ENCODE measurements at regions not wholly inside any gene's neighbourhood (a gene's known extent, or its start where the extent isn't known, plus 50 kb on each side); places are given as distances from the start of the nearest gene placed in this dataset.
"Not testable (repeated sequence)": the region's sequence is repeated elsewhere in the genome, so short reads cannot be mapped to it uniquely, and the experiment has no call there.

DNA sequence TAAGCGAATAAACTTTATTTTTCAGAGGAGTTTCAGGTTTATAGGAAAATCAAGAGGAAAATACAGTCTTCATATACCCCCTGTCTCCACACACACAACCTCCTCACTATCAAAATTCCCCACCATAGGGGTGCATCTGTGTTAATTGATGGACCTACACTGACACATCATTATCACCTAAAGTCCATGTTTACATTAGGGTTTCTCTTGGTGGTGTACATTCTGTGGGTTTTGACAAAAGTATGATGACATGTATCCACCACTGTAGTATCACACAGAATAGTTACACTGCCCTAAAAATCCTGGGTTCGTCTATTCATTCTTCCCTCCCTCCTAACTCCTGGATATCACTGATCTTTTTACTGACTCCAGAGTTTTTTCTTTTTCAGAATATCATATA lies 654.2 kb downstream of the UQCRFS1 start:
- no peak for DNase-seq (ENCODE audit: low read depth)

DNA sequence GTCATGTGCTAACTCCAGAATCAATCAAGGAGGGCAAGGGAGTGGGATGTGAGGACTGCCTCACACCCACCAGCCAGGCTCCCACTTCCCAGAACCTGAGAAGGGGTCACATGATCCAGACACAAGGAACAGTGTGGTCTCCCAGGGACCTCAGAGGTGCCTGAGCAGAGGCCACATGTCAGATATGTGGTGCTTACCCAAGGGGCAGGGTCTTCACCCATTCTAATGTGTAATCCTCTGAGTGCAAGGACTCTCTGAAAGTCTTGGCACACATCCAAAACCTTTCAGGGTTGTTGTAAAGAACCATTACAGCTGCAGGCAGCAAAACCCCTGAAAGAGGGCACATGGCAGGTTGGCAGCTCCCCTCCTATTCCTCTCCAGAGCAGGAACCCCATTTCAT lies 656.6 kb downstream of the UQCRFS1 start:
- DNase-seq (ENCODE audit: low read depth), result no peak

GRCh38 chr19:28555317-28555716 lies 657.6 kb downstream of the UQCRFS1 start:
- DNase-seq (ENCODE audit: low read depth), result no peak

GRCh38 chr19:28554321-28555091 lies 658.4 kb downstream of the UQCRFS1 start:
- DNase-seq (ENCODE audit: low read depth), result no peak

DNA sequence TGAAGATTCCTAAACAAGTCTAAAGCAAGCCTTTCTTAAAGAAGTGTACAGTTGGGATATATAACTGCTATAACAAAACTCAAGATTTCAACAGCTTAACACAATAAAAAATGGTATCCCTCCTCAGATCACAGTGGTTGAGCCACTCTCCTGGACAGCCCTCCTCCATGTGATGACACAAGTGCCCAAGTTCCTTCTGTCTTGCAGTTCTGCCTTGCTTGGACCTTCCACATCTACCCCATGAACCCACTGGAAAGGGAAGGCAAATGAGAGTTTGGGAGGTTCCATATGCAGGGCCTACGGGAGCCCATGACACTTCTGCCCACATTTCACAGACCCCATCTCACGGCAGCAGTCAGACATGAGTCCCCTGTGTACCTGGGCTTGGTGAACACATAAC lies 659.2 kb downstream of the UQCRFS1 start:
- no peak for DNase-seq (ENCODE audit: low read depth)

DNA sequence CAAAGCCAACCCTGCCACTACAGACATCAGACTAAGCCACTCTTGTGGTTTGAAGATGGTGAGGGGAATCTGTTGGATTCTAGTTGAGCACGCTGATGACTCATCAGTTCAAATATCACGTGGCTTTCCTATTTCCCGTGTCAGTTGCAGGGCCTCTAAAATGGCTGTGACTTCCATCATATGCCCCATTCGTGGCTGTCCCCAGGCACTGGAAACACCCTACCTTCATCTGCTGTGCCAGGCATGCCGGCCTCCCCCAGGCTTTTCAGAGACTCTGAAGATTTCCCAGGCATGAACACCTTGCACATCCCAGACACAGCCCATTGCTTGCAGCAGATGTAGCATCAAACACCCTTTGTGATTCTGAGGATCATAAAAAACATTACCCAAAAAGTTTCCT lies 659.9 kb downstream of the UQCRFS1 start:
- no peak for DNase-seq (ENCODE audit: low read depth)

DNA sequence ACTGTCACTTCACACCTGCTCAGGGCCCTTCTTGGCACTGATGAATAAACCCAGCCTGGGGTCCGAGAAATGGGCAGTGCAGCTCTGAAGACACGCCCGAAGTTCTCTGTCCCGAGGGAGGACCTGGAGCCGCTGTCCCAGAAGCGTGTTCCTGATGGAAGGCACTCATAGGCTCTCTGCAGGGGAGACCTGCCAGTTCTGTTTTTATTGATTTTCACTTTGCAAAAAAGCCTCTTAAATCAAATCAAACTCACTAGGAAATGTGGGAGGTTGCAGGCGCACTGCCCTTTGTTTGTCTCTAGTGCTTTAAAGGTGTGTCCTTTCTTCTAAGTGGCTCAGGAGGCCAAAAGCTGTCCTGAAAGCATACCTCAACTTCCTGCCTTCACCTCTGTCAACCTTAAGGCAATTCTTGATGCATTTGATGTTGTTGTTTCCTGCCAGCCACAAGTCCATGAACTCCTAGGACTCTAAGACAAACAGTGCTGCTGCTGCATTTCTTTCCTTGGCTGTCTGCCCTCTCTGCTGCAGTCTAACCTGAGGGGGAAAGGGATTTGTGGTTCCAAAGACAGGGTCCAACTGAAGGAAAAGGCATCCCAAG lies 663.2 kb downstream of the UQCRFS1 start:
- no peak for DNase-seq (ENCODE audit: low read depth)

- DNase-seq (ENCODE audit: low read depth), result no peak
Measured at GRCh38 chr19:28546148-28546685, 666.7 kb downstream of the UQCRFS1 start.

DNA sequence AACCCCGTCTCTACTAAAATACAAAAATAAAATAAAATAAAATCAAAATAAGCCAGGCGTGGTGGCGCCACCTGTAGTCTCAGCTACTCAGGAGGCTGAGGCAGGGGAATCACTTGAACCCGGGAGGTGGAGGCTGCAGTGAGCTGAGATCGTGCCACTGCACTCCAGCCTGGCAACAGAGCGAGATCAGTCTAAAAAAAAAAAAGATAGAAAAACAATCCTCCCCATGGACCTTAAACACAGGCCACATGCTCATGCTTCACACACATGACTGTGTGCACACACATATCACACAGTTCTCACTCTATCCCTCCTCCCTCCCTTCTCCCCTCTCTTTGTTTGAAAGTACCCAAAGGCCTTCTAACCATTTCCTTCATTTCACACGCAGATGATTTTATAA lies 667.6 kb downstream of the UQCRFS1 start:
- DNase-seq (ENCODE audit: low read depth), result not testable (repeated sequence)

- no peak for DNase-seq (ENCODE audit: low read depth)
Measured at GRCh38 chr19:28544451-28545261, 668.3 kb downstream of the UQCRFS1 start.

DNA sequence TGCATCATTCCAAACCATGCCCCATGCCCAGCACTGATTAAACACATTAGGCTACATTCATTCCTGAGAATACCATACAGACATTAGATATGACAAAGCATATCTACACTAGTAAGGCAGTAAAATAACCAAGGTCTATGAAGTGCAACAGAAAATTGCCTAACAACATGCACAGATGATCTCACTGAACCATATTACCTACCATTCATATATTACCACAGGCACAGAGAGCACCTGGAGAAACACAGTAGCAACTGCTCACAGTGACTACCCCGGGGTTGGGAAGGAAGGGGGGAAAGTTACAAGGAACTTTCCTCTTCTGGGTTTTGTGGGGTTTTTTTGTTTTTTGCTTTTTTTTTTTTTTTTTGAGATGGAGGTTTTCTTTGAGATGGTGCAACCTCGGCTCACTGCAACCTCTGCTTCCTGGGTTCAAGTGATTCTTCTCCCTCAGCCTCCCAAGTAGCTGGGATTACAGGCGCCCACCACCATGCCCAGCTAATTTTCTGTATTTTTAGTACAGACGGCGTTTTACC lies 669.6 kb downstream of the UQCRFS1 start:
- DNase-seq (ENCODE audit: low read depth), result no peak

DNA sequence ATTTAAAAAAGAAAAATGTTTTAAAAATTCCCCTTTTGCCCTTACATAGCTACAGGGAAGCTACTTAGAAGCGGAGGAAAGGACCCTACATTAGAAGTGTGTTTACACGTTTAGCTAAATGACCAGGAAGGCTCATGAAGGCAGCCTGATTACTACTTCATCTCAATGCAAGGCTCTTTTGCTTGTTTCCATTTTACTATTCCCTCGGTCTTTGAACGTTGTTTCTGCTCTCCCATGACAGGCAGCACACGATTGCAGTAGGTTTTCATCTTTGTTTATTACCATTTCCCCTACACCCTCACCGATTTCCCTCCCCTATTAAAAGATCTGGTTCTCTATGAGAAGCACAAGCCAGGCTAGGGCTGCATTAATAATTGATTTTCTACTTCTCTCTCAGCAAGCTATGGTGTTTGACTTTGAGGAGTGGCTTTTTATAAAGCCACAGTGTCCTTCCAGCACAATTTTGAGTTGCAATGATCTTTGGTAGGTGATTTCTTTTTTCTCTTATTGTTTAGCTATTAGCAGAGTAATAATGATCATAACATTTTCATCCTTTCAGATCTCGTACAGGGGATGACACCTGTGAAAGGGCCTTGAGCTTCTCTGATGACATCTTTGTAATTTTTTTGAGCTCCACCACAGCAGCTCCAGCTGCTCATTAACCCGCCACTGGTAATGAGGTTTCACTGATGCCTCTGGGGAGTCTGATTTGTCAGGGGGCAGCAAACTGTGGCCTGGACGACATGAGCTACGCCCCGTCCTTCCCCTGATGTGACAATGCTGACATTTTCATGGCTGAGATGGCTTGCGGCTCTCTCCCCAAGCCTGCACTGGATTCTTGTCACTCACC lies 670.3 kb downstream of the UQCRFS1 start:
- no peak for DNase-seq (ENCODE audit: low read depth)

DNA sequence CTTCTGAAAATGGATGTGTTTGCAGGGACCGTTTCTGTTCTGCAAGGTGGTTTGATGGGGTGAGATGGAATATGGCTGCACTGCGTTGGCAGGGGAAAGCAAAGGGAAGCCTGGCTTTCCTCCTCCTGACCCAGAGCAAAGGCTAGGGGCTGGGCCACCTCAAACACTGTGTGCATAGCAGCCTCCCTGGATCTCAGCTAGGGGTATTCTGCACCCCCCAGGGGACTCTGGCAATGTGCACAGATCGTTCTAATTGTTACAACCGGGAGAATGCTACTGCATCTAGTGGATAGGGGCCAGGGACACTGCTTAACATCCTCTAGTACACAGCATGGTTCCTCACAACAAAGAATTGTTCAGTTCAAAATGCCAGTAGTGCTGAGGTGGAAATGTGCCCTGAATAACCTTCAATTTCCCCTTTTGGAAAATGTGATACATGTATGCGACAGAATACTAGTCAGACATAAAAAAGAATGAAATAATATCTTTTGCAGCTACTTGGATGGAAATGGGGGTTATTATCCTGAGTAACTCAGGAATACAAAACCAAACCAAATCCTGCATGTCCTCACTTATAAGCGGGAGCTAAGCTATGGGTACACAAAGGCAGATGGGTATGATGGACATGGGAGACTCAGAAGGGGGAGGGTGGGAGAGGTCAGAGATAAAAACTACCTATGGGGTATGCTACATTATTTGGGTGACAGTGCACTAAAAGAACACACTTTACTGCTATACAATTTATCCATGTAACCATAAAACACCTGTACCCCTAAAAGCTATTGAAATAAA lies 671.2 kb downstream of the UQCRFS1 start:
- no peak for DNase-seq (ENCODE audit: low read depth)

DNA sequence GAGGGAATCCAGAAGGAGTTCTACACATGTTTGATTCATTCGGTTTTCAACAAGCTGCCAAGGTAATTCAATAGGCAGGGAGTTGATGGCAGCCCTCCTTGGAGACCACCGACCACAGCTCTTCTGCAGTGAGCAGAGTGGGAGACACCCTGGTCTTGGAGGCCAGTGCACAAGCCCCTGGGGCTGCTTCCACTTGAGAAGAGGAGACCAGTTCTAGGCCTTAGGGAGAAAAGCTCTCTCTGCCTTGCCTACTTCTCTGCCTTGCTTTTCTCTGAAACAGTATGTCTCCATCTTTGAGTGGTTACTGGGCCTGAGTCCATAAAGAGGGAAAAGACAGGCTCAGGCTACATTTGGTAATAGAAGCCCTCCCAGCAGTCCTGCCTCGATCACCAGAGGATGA lies 671.9 kb downstream of the UQCRFS1 start:
- no peak for DNase-seq (ENCODE audit: low read depth)

- DNase-seq (ENCODE audit: low read depth), result not testable (repeated sequence)
Measured at GRCh38 chr19:28540385-28540784, 672.6 kb downstream of the UQCRFS1 start.

DNA sequence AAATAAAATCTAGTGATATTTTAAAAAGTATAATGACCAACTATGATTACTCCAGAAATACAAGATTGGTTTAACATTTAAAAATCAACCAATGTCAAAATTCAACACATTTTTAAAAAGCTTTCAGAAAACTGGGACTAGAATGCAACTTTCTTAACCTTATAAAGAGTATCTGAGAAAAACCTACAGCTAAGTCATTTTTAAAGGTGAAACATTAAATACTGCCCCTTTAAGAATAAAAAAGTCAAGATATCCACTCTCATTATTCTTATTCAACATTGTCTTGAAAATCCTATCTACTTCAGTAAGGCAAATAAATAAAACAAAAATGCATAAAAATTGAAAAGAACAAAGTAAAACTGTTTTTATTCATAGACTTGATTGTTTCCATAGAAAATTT lies 673.2 kb downstream of the UQCRFS1 start:
- DNase-seq (ENCODE audit: low read depth), result no peak

- not testable (repeated sequence) for DNase-seq (ENCODE audit: low read depth)
Measured at GRCh38 chr19:28538579-28538978, 674.4 kb downstream of the UQCRFS1 start.

DNA sequence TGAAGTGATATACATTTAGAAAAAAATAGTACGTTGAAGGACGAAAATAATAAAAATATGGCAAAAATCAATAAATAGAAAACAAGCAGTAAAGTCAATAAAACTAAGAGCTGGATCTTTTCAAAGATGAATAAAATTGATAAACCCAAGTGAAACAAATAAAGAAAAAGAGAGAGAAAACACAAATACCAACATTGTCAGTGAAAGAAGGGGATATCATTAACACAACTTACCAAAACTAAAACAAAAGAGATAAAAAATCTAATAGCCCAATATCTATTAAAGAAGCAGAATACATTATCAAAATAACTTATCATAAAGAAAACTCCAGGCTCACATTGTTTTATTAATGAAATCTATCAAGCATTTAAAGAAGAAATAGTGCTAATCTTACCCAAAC lies 675.1 kb downstream of the UQCRFS1 start:
- no peak for DNase-seq (ENCODE audit: low read depth)

GRCh38 chr19:28537079-28537478 lies 675.9 kb downstream of the UQCRFS1 start:
- no peak for DNase-seq (ENCODE audit: low read depth)

GRCh38 chr19:28535352-28535775 lies 677.6 kb downstream of the UQCRFS1 start:
- DNase-seq (ENCODE audit: low read depth), result no peak
